H1 (cell line): ENCODE measurements at regions not wholly inside any gene's neighbourhood (a gene's known extent, or its start where the extent isn't known, plus 50 kb on each side); places are given as distances from the start of the nearest gene placed in this dataset.

ENCODE experiments used
- CTCF ChIA-PET: fragments of 300-600 bp; sonication (Branson Sonifier 250); formaldehyde crosslinking; loops from one replicate; lab custom pipeline; 2021; ENCODE audit not compliant: partially characterized antibody; lab: Charles Lee
- POLR2A ChIA-PET: fragments of 300-600 bp; sonication (Branson Sonifier 250); formaldehyde crosslinking; loops from one replicate; lab custom pipeline; 2021; ENCODE audit warnings: inconsistent platforms; ENCODE audit not compliant: partially characterized antibody; lab: Charles Lee
- DNase-seq, 2 experiments: peaks; one replicate each; pipeline versions ENCODE4 v3.0.0 to v3.0.0-alpha.2; 2010 to 2022; ENCODE audit warnings: low spot score in 2 of 2, low read depth in 1 of 2, mixed read lengths in 1 of 2
- FAIRE-seq: peaks from 2 replicates; lab custom pipeline; 2011; peaks lifted over from hg19 to GRCh38; lab: Jason Lieb, UNC
- H2AFZ ChIP-seq: 2 replicates; pipeline ENCODE4 v1.8.1; 2012; ENCODE audit warnings: low read length, inconsistent platforms
- H2AK5ac ChIP-seq: 2 replicates; pipeline ENCODE4 v1.6.1; 2013; ENCODE audit warnings: low read depth, low read length
- H2BK120ac ChIP-seq: replicated peaks from 2 replicates; pipeline ENCODE3; 2013; ENCODE audit warnings: low read depth, low read length, inconsistent platforms
- H2BK12ac ChIP-seq: 2 replicates; pipeline ENCODE4 v1.6.1; 2013; ENCODE audit warnings: low read depth, low read length
- H2BK15ac ChIP-seq: 2 replicates; pipeline ENCODE4 v1.6.1; 2013; ENCODE audit warnings: low read length
- H2BK20ac ChIP-seq: 2 replicates; pipeline ENCODE4 v1.6.1; 2013; ENCODE audit warnings: low read length
- H2BK5ac ChIP-seq: 2 replicates; pipeline ENCODE4 v1.6.1; 2013; ENCODE audit warnings: low read depth, low read length
- H3K14ac ChIP-seq: 2 replicates; pipeline ENCODE4 v1.6.1; 2013; ENCODE audit warnings: inconsistent platforms; ENCODE audit not compliant: insufficient read length
- H3K18ac ChIP-seq: 2 replicates; pipeline ENCODE4 v1.6.1; 2013; ENCODE audit warnings: low read length; ENCODE audit errors: extremely low read depth
- H3K23ac ChIP-seq: 2 replicates; pipeline ENCODE4 v1.6.1; 2013; ENCODE audit warnings: inconsistent platforms; ENCODE audit not compliant: insufficient read length
- H3K23me2 ChIP-seq: 2 replicates; pipeline ENCODE4 v1.6.1; 2013; ENCODE audit warnings: low read depth, low read length
- H3K27ac ChIP-seq: 2 replicates; pipeline ENCODE4 v1.6.1; 2011; ENCODE audit warnings: low read depth, low read length, inconsistent platforms
- H3K27me3 ChIP-seq, 4 experiments: replicated peaks in 1 of 4; 1 replicate in 1 of 4; 2 replicates in 3 of 4; pipeline versions ENCODE4 v1.6.1 to v1.8.1; 2011 to 2013; ENCODE audit warnings: low read length in 3 of 4, mild to moderate bottlenecking in 3 of 4, inconsistent platforms in 2 of 4, mixed read lengths in 2 of 4, moderate library complexity in 1 of 4; ENCODE audit not compliant: control insufficient read depth in 3 of 4, insufficient read depth in 3 of 4; ENCODE audit errors: extremely low read depth in 1 of 4
- H3K36me3 ChIP-seq, 4 experiments: 2 replicates each; pipeline versions ENCODE4 v1.6.1 to v1.8.1; 2011 to 2013; ENCODE audit warnings: mild to moderate bottlenecking in 4 of 4, low read length in 3 of 4, moderate library complexity in 2 of 4, control low read depth in 1 of 4, inconsistent platforms in 1 of 4; ENCODE audit not compliant: insufficient read depth in 4 of 4, control insufficient read depth in 2 of 4
- H3K4ac ChIP-seq: replicated peaks from 2 replicates; pipeline ENCODE3; 2013; ENCODE audit warnings: low read length, low read depth, mixed read lengths, inconsistent platforms; ENCODE audit not compliant: insufficient read length
- H3K4me1 ChIP-seq, 4 experiments: replicated peaks in 1 of 4; 1 replicate in 1 of 4; 2 replicates in 3 of 4; pipeline versions ENCODE4 v1.6.1 to v1.8.1; 2011 to 2013; ENCODE audit warnings: low read length in 3 of 4, inconsistent platforms in 2 of 4, mixed read lengths in 1 of 4; ENCODE audit not compliant: insufficient read depth in 4 of 4, control insufficient read depth in 3 of 4
- H3K4me2 ChIP-seq, 2 experiments: 2 replicates each; pipeline versions ENCODE4 v1.6.1 to v1.8.1; 2011 to 2013; ENCODE audit warnings: low read depth in 2 of 2, low read length in 2 of 2, control low read depth in 1 of 2, inconsistent platforms in 1 of 2, mild to moderate bottlenecking in 1 of 2; ENCODE audit not compliant: insufficient read depth in 1 of 2
- H3K4me3 ChIP-seq, 4 experiments: fragments of 200-600, 300-600 bp in 1 of 4; sonication (generic), shearing (Covaris generic), sonication (Bioruptor Twin) in 1 of 4; 2 replicates each; pipeline versions ENCODE4 v1.5.1 to v1.8.1; 2011 to 2016; ENCODE audit warnings: low read length in 4 of 4, low read depth in 3 of 4, control low read depth in 2 of 4, inconsistent platforms in 2 of 4, mild to moderate bottlenecking in 2 of 4, mixed read lengths in 1 of 4, moderate library complexity in 1 of 4; ENCODE audit not compliant: insufficient read depth in 2 of 4; ENCODE audit errors: extremely low read depth in 1 of 4
- H3K56ac ChIP-seq: replicated peaks from 2 replicates; pipeline ENCODE3; 2013; ENCODE audit warnings: low read depth, mild to moderate bottlenecking, mixed read lengths, low read length, inconsistent platforms; ENCODE audit not compliant: insufficient read length
- H3K79me1 ChIP-seq: 2 replicates; pipeline ENCODE4 v1.6.1; 2013; ENCODE audit warnings: low read depth, low read length, control low read depth
- H3K79me2 ChIP-seq, 2 experiments: 2 replicates each; pipeline versions ENCODE4 v1.6.1 to v1.8.1; 2012 to 2013; ENCODE audit warnings: low read length in 2 of 2, mild to moderate bottlenecking in 2 of 2, inconsistent platforms in 1 of 2; ENCODE audit not compliant: insufficient read depth in 2 of 2, control insufficient read depth in 1 of 2
- H3K9ac ChIP-seq, 4 experiments: replicated peaks in 1 of 4; 1 replicate in 1 of 4; 2 replicates in 3 of 4; pipeline versions ENCODE4 v1.6.1 to v1.8.1; 2011 to 2013; ENCODE audit warnings: low read depth in 3 of 4, low read length in 3 of 4, control low read depth in 2 of 4, mild to moderate bottlenecking in 2 of 4, moderate library complexity in 2 of 4, inconsistent platforms in 1 of 4; ENCODE audit errors: extremely low read depth in 1 of 4
- H3K9me3 ChIP-seq, 2 experiments: 2 replicates each; pipeline versions ENCODE4 v1.6.1 to v1.8.1; 2012 to 2013; ENCODE audit warnings: mild to moderate bottlenecking in 2 of 2, moderate library complexity in 2 of 2, control low read depth in 1 of 2, inconsistent platforms in 1 of 2, low read depth in 1 of 2, low read length in 1 of 2, mixed read lengths in 1 of 2; ENCODE audit not compliant: insufficient read depth in 2 of 2
- H4K20me1 ChIP-seq, 2 experiments: replicated peaks in 1 of 2; 2 replicates each; pipeline versions ENCODE3 to v1.8.1; 2011 to 2013; ENCODE audit warnings: inconsistent platforms in 2 of 2, low read length in 2 of 2, mild to moderate bottlenecking in 1 of 2; ENCODE audit not compliant: insufficient read depth in 2 of 2, control insufficient read depth in 1 of 2
- H4K5ac ChIP-seq: 2 replicates; pipeline ENCODE4 v1.6.1; 2013; ENCODE audit warnings: low read length, low read depth, mixed read lengths, inconsistent platforms; ENCODE audit not compliant: insufficient read length
- H4K8ac ChIP-seq: 2 replicates; pipeline ENCODE4 v1.8.0; 2013; ENCODE audit warnings: mild to moderate bottlenecking, moderate library complexity, low read length, inconsistent platforms; ENCODE audit not compliant: insufficient read depth; ENCODE audit errors: extremely low read depth
- H4K91ac ChIP-seq: replicated peaks from 2 replicates; pipeline ENCODE3; 2013; ENCODE audit warnings: low read length, mixed read lengths, inconsistent platforms; ENCODE audit not compliant: insufficient read length
- BRCA1 ChIP-seq: IDR thresholded peaks from 2 replicates; pipeline ENCODE4 v1.6.1; 2012; ENCODE audit warnings: low read depth, low read length, improper control_type of control experiment
- CBX5 ChIP-seq: fragments of 300-800, 300-1000 bp; sonication (generic); IDR thresholded peaks from 2 replicates; pipeline ENCODE4 v1.7.1; 2016; ENCODE audit warnings: antibody characterized with exemption, low read length, low read depth
- CBX8 ChIP-seq: fragments of 300-800, 300-1000 bp; sonication (generic); IDR thresholded peaks from 2 replicates; pipeline ENCODE4 v1.7.1; 2016; ENCODE audit warnings: low read depth, low read length, borderline replicate concordance
- CHD1 ChIP-seq: IDR thresholded peaks from 2 replicates; pipeline ENCODE4 v1.6.1; 2012; ENCODE audit warnings: low read depth, low read length, improper control_type of control experiment
- HDAC2 ChIP-seq, 2 experiments: fragments of 300-600 bp in 1 of 2; sonication (generic) in 1 of 2; IDR thresholded peaks; 2 replicates each; pipeline ENCODE4 v1.6.1; 2011 to 2012; ENCODE audit warnings: low read depth in 2 of 2, low read length in 2 of 2, mild to moderate bottlenecking in 2 of 2, moderate library complexity in 2 of 2, borderline replicate concordance in 1 of 2, inconsistent platforms in 1 of 2
- JUND ChIP-seq: IDR thresholded peaks from 2 replicates; pipeline ENCODE4 v1.6.1; 2011; ENCODE audit warnings: mild to moderate bottlenecking, improper control_type of control experiment, low read length
- KDM1A ChIP-seq: fragments of 200-600, 300-600 bp; sonication (generic); IDR thresholded peaks from 2 replicates; pipeline ENCODE4 v1.7.1; 2016; ENCODE audit warnings: mild to moderate bottlenecking, low read length, borderline replicate concordance
- POU5F1 ChIP-seq: IDR thresholded peaks from 2 replicates; pipeline ENCODE4 v1.6.1; 2011; ENCODE audit warnings: low read depth, mild to moderate bottlenecking, low read length, moderate library complexity
- SIX5 ChIP-seq: IDR thresholded peaks from 2 replicates; pipeline ENCODE4 v1.6.1; 2011; ENCODE audit warnings: mild to moderate bottlenecking, low read depth, low read length
- YY1 ChIP-seq: IDR thresholded peaks from 2 replicates; pipeline ENCODE4 v1.6.1; 2011; ENCODE audit warnings: low read depth, mild to moderate bottlenecking, low read length
- ZNF274 ChIP-seq: IDR thresholded peaks from 2 replicates; pipeline ENCODE4 v1.7.0; 2012; ENCODE audit warnings: low read length, borderline replicate concordance; ENCODE audit errors: extremely low read depth
- WGBS, 2 experiments: shearing (Covaris generic) in 1 of 2; methylation state at CpG; one replicate each; pipeline versions ENCODE4 v1.1.6 to v1.1.7; 2013 to 2015; ENCODE audit warnings: low lambda C conversion rate in 2 of 2, mixed read lengths in 2 of 2, inconsistent platforms in 1 of 2, low coverage in 1 of 2, missing lambda C conversion rate in 1 of 2; ENCODE audit not compliant: insufficient replicate concordance in 2 of 2, insufficient coverage in 1 of 2, insufficient read length in 1 of 2; ENCODE audit errors: extremely low coverage in 1 of 2, missing lambda C conversion rate in 1 of 2; 5-methylcytosine and 5-hydroxymethylcytosine counted together

DNA sequence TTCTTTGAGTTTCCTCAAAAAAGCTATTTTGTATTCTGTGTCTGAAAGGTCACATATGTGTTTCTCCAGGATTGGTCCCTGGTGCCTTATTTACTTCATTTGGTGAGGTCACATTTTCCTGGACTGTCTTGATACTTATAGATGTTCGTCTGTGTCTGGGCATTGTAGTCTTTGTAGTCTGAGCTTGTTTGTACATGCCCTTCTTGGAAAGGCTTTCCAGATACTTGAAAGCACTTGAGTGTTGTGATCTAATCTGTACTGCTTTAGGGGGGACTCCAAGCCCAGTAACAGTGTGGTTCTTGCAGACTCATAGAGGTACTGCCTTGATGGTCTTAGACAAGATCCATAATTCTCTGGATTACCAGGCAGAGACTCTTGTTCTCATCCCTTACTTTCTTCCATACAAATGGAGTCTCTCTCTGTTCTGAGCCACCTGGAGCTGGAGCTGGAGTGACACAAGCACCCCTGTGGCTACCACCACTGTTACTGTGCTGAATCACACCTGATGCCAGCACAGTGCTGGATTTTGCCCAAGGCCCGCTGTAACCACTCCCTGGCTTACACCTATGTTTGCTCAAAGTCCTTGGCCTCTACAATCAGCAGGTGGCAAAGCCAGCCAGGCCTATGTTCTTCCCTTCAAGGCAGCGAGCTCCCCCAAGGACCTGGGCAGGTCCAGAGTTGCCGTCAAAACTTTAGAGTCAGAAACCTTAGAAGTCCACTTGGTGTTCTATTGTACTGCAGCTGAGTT is 72.3 kb upstream of the EFHC2 start:
- H2AFZ ChIP-seq: no peak overlapping the region
- no peak overlapping the region for H2BK20ac ChIP-seq
- H2BK15ac ChIP-seq: no peak overlapping the region
- POLR2A ChIA-PET: no interaction called here
- H3K23ac ChIP-seq: no peak overlapping the region
- no peak overlapping the region for H3K18ac ChIP-seq
- 95% methylated on average over 3 of the region's 4 CpGs; no CpG with 5 or more reads in 1 of the 2 experiments for WGBS, 2 experiments
- H4K20me1 ChIP-seq: no peaks in the 10 kb centered on the region
- no peak overlapping the region for H2BK120ac ChIP-seq
- no peak overlapping the region for H4K8ac ChIP-seq
- H2BK5ac ChIP-seq: no peak overlapping the region
- no peak overlapping the region for H4K5ac ChIP-seq
- no peaks in the 10 kb centered on the region; the same call in 1 of the 2 replicates for H3K23me2 ChIP-seq
- no peak for DNase-seq
- H3K79me1 ChIP-seq: no peaks in the 10 kb centered on the region
- no peak overlapping the region for H3K27ac ChIP-seq
- H3K79me2 ChIP-seq: no peaks in the 10 kb centered on the region
- TF ChIP-seq JUND: no peak
- no peak for TF ChIP-seq HDAC2 (IDR thresholded peaks at IDR 0.05; ENCODE audit: borderline replicate concordance in 1 of 2, low read depth in 2 of 2, low read length in 2 of 2)
- no peak for TF ChIP-seq ZNF274
- no peak for TF ChIP-seq CBX8
- no peak for TF ChIP-seq YY1
- TF ChIP-seq CBX5: no peak
- TF ChIP-seq BRCA1: no peak
- no peak for TF ChIP-seq CHD1
- no peak for TF ChIP-seq POU5F1
- no peak for TF ChIP-seq KDM1A
- TF ChIP-seq SIX5: no peak
- TF ChIP-seq, all 59 proteins: peak for 0
- no peak overlapping the region for H3K4me2 ChIP-seq
- H3K4me3 ChIP-seq: no peak overlapping the region
- H3K56ac ChIP-seq: no peak overlapping the region
- H2BK12ac ChIP-seq: no peak overlapping the region
- H3K14ac ChIP-seq: no peak overlapping the region
- H3K27me3 ChIP-seq: no peaks in the 10 kb centered on the region
- no peak overlapping the region for H3K9ac ChIP-seq
- H3K9me3 ChIP-seq: no peaks in the 10 kb centered on the region
- CTCF ChIA-PET: no interaction called here
- no peak overlapping the region for H4K91ac ChIP-seq
- no peaks in the 10 kb centered on the region for H3K36me3 ChIP-seq
- no peak overlapping the region for H3K4ac ChIP-seq
- no peaks in the 10 kb centered on the region for H3K4me1 ChIP-seq
- no peak overlapping the region for H2AK5ac ChIP-seq
- FAIRE-seq: no peak
